Muscle of leg (tissue), 3 donors: ENCODE measurements at regions not wholly inside any gene's neighbourhood (a gene's known extent, or its start where the extent isn't known, plus 50 kb on each side); places are given as distances from the start of the nearest gene placed in this dataset.
"Not testable (repeated sequence)": the region's sequence is repeated elsewhere in the genome, so short reads cannot be mapped to it uniquely, and the experiment has no call there.

Experiments
- DNase-seq: peaks from one replicate; pipeline ENCODE4 v3.0.0; 2013
- H3K27ac ChIP-seq: one replicate; pipeline ENCODE4 v1.5.1; 2013; ENCODE audit warnings: mild to moderate bottlenecking, low read length, control low read depth
- H3K27me3 ChIP-seq: one replicate; pipeline ENCODE4 v1.6.1; 2013; ENCODE audit warnings: low read length; ENCODE audit not compliant: control insufficient read depth, insufficient read depth
- H3K36me3 ChIP-seq: one replicate; pipeline ENCODE4 v1.6.1; 2013; ENCODE audit warnings: low read length; ENCODE audit not compliant: control insufficient read depth, insufficient read depth
- H3K4me1 ChIP-seq: one replicate; pipeline ENCODE4 v1.6.1; 2013; ENCODE audit warnings: low read length; ENCODE audit not compliant: control insufficient read depth, insufficient read depth
- H3K4me3 ChIP-seq: one replicate; pipeline ENCODE4 v1.5.1; 2013; ENCODE audit warnings: low read length, control low read depth
- H3K9me3 ChIP-seq: replicated peaks from 2 replicates; pipeline ENCODE4 v1.6.1; 2013; ENCODE audit warnings: low read depth, low read length; ENCODE audit not compliant: control insufficient read depth
- WGBS: methylation state at CpG from one replicate; pipeline ENCODE4 v1.1.5; 2013; ENCODE audit warnings: missing lambda C conversion rate; ENCODE audit not compliant: insufficient coverage; 5-methylcytosine and 5-hydroxymethylcytosine counted together

DNA sequence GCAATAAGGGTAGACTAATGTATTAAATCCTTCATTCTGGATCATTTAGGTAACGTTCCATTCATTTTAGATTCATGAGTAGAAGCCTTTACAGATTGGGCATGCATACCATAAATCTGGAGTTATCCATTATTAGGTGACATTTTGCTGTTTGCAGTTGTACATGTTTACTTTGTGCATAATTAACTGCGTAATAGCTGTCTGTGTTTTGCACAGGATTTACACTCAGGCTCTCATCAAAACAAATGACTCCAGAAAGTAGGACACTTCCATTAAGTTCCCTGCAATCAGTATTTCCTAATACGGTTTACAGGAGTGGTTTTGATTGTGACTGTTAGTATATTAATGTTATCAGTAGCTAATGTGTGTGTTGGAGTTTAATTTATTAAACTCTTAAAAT lies 997.4 kb downstream of the HACE1 start:
- Histone ChIP-seq H3K27ac (no peak overlapping the region), H3K4me3 (no peak overlapping the region), H3K9me3 (no peaks in the 10 kb centered on the region), H3K4me1 (no peaks in the 10 kb centered on the region), H3K27me3 (no peaks in the 10 kb centered on the region), H3K36me3 (no peaks in the 10 kb centered on the region)
- WGBS = no CpG with 5 or more reads among the region's 3 CpGs
- no peak for DNase-seq

DNA sequence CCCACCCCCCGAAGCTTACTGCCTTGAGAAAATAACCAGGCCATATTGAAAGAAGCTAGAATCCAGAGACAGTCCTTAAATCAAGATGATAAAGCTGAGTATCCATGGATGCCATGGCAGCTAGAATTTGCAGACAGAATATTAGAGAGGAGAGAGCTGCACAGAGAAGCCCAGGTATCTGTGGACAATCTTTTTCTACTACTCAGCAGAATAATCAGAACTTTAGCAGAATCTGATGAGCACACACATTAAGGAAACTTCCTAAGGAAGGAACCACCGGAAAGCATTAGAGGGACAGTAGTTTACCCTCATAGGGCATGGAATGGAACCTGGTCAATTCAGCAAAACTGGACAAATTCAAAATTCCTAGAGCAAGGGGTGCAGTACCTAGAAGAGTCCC lies 1001.7 kb downstream of the HACE1 start:
- H3K27me3 ChIP-seq = no peaks in the 10 kb centered on the region
- H3K9me3 ChIP-seq = no peaks in the 10 kb centered on the region
- DNase-seq = no peak
- no CpG with 5 or more reads among the region's 2 CpGs for WGBS
- no peak overlapping the region for H3K4me3 ChIP-seq
- H3K4me1 ChIP-seq = no peaks in the 10 kb centered on the region
- H3K36me3 ChIP-seq = no peaks in the 10 kb centered on the region
- H3K27ac ChIP-seq = no peak overlapping the region

DNA sequence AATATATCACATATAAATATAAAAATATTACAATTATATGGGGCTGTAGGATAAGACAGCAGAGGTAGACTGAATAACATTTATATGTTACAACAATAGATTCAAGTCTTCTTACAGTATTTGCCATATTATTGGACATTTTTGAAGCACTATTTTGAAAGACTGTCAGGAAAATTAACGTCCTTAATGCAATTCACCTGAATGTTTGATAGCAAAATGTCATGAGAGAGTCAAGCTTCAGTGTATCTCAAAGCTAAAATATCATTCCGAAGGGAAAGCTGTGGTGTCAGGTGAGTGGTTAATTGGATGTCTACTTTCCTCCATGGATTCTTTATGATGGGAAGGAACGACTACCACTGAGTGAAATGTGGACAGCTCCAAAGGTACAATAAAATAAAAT lies 1004.0 kb downstream of the HACE1 start:
- H3K27ac ChIP-seq = no peak overlapping the region
- no peak overlapping the region for H3K4me3 ChIP-seq
- no peaks in the 10 kb centered on the region for H3K36me3 ChIP-seq
- no peaks in the 10 kb centered on the region for H3K4me1 ChIP-seq
- DNase-seq = no peak
- no peaks in the 10 kb centered on the region for H3K9me3 ChIP-seq
- no CpG with 5 or more reads among the region's 3 CpGs for WGBS
- H3K27me3 ChIP-seq = no peaks in the 10 kb centered on the region

DNA sequence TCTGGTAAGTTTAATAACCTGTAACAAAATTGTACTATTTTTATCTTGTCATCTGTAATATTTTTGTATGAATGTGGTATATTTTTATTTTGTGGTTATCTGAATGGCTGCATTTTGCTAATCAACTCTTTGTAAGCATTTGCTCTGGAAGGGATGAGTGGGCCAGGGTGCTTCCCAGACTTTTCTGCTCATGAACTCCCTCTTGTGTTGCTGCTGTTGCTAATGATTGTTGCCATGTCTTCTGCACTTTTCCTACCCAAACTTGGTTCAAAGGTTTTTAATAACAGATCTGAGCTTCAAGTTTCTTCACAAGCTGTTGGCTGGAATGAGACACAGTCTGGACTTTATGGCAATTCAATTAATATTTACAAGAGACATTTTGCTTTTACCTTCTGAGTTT lies 1005.7 kb downstream of the HACE1 start:
- no peak for DNase-seq
- Histone ChIP-seq H3K9me3 (no peaks in the 10 kb centered on the region), H3K27me3 (no peaks in the 10 kb centered on the region), H3K4me1 (no peaks in the 10 kb centered on the region), H3K27ac (no peak overlapping the region), H3K4me3 (no peak overlapping the region), H3K36me3 (no peaks in the 10 kb centered on the region)

DNA sequence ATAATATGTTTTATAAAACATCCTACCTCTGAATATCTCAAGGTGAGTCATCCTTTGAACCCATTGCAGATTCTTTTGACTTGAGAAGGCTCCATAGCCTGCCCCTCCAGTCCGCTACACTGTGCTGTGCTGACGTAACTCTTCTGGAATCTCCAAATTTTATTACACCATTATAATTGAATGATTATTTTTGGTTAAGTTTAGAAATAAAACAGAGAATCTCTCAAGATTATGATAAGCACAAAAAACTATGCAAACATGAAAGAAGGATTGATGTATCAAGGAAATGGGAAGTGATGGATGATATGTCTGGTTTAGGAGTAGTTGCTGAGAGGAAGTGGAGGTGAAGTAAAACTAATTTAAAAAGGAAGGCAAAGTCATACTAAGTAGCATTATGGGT lies 1021.3 kb downstream of the HACE1 start:
- no peaks in the 10 kb centered on the region for H3K4me1 ChIP-seq
- no peaks in the 10 kb centered on the region for H3K9me3 ChIP-seq
- no peak overlapping the region for H3K4me3 ChIP-seq
- H3K27me3 ChIP-seq = no peaks in the 10 kb centered on the region
- WGBS = no CpG with 5 or more reads among the region's 2 CpGs
- no peaks in the 10 kb centered on the region for H3K36me3 ChIP-seq
- no peak overlapping the region for H3K27ac ChIP-seq
- no peak for DNase-seq

DNA sequence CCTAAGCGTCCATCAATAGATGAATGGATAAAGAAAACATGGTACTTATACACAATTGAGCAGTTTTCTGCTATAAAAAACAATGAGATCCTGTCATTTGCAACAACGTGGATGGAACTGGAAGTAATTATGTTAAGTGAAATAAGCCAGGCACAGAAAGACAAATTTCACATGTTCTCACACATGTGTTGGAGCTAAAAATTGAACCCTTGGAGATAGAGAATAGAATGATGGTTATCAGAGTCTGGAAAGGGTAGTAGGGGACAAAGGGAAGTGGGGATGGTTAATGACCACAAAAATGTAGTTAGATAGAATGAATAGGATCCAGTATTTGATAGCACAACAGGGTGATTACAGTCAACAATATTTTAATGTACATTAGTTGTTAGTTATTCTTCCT lies 1033.5 kb downstream of the HACE1 start:
- Histone ChIP-seq H3K36me3 (no peaks in the 10 kb centered on the region), H3K4me3 (no peak overlapping the region), H3K4me1 (no peaks in the 10 kb centered on the region), H3K27ac (no peak overlapping the region), H3K9me3 (no peaks in the 10 kb centered on the region), H3K27me3 (no peaks in the 10 kb centered on the region)
- no CpG with 5 or more reads among the region's 2 CpGs for WGBS
- DNase-seq = no peak

DNA sequence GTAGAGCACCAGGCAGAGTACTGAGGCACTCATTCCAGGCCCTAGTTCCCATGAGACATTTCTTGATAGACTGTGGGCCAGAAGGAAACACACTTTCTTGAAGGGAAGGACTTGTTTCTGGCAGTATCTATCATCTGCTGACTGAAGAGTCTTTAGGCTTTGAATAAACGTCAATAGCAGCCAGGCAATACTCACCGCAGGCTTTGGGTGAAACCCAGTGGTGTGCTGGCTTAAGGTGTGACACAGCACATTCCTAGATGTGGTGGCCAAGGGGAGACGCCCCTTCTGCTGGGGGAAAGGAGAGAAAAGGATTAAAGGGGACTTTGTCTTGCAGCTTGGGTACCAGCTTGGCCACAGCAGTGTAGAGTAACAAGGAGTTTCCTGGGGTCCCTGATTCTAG lies 1039.6 kb downstream of the HACE1 start:
- no peaks in the 10 kb centered on the region for H3K9me3 ChIP-seq
- no peak for DNase-seq
- no peak overlapping the region for H3K27ac ChIP-seq
- H3K36me3 ChIP-seq = no peaks in the 10 kb centered on the region
- H3K4me3 ChIP-seq = no peak overlapping the region
- H3K4me1 ChIP-seq = no peaks in the 10 kb centered on the region
- WGBS = 65% methylated on average over 3 of the region's 3 CpGs
- H3K27me3 ChIP-seq = no peaks in the 10 kb centered on the region

DNA sequence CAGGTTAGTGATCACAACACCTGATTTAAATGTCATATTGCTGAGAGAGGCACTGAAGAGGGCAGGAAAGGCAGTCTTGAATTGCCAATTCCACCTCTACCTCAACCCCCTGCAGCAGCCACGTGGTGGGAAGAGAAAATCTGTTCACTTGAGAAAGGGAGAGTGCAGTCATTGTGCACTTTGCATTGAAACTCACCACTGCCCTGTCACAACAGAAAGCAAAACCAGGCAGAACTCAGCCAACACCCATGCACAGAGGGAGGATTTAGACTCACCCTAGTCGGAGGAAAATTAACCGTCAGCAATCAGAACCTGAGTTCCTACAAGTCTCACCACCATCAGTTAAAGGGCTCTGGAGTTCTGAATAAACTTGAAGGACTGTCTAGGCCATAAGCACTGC lies 1040.2 kb downstream of the HACE1 start:
- no peaks in the 10 kb centered on the region for H3K36me3 ChIP-seq
- no peak overlapping the region for H3K4me3 ChIP-seq
- H3K9me3 ChIP-seq = no peaks in the 10 kb centered on the region
- no peak overlapping the region for H3K27ac ChIP-seq
- no peaks in the 10 kb centered on the region for H3K27me3 ChIP-seq
- WGBS = 80% methylated on average over 1 of the region's 3 CpGs
- DNase-seq = no peak
- H3K4me1 ChIP-seq = no peaks in the 10 kb centered on the region

DNA sequence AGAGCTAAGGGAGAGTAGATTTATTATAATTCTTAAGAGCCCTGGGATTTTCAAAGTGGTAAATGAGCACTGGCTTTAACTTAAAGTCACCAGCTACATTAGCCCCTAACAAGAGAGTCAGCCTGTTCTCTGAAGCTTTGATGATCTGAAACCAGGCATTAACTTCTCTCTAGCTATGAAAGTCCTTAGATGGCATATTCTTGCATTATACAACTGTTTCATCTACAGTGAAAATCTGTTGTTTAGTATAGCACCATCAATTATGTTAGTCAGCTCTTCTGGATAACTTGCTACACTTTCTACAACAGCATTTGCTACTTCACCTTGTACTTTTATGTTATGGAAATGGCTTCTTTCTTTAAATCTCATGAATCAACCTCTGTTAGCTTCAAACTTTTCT lies 1046.7 kb downstream of the HACE1 start:
- no peaks in the 10 kb centered on the region for H3K36me3 ChIP-seq
- H3K4me1 ChIP-seq = no peaks in the 10 kb centered on the region
- DNase-seq = no peak
- H3K27me3 ChIP-seq = no peaks in the 10 kb centered on the region
- no peaks in the 10 kb centered on the region for H3K9me3 ChIP-seq
- H3K4me3 ChIP-seq = no peak overlapping the region
- no peak overlapping the region for H3K27ac ChIP-seq

DNA sequence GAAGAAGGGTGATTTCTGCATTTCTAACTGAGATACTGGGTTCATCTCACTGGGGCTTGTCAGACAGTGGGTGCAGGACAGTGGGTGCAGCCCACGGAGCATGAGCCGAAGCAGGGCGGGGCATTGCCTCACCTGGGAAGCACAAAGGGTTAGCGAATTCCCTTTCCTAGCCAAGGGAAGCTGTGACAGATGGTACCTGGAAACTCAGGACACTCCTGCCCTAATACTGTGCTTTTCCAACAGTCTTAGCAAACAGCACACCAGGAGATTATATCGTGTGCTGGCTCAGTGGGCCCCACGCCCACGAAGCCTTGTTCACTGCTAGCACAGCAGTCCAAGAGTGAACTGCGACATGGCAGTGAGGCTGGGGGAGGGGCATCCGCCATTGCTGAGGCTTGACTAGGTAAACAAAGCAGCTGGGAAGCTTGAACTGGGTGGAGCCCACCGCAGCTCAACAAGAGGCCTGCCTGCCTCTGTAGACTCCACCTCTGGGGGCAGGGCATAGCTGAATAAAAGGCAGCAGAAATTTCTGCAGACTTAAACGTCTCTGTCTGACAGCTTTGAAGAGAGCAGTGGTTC lies 1057.7 kb downstream of the HACE1 start:
- DNase-seq, H3K4me3 ChIP-seq, H3K27ac ChIP-seq, H3K9me3 ChIP-seq, H3K27me3 ChIP-seq, H3K36me3 ChIP-seq, H3K4me1 ChIP-seq: not testable (repeated sequence)
- 79% methylated on average over 11 of the region's 11 CpGs for WGBS

DNA sequence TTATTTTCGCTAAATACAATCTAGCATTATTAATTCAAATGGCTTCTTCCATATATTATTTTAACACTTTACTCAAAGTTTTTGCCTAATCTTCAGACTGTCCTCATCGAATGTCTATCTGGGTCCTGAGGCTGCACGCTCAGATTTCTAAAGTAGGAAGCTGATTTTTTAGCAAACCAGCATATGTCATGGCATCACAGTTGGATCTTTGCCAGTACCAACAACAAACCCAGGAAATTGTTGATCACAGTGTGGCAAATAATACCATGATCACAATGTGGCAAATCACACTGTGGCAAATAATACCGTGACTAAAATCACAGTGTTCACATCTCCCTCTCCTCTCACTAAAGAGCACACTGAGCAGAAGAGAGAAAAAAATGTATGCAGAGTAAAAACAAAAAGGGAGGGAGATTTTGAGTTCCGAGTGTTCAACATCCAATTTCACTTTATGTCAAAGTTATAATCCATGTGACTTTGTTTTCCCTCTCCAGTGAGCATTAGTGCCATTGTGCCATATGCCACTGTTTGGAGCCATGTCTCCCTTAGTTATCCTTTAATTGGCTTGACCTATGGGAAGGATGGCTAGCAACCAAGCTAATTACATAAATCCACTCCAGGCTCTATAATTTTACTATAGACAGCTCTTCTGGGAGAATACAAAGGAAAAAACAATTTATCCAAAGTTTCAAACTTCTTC lies 1059.6 kb downstream of the HACE1 start:
- 89% methylated on average over 2 of the region's 5 CpGs for WGBS
- Histone ChIP-seq H3K27me3 (no peaks in the 10 kb centered on the region), H3K4me3 (no peak overlapping the region), H3K4me1 (no peaks in the 10 kb centered on the region), H3K27ac (no peak overlapping the region), H3K36me3 (no peaks in the 10 kb centered on the region), H3K9me3 (no peaks in the 10 kb centered on the region)
- no peak for DNase-seq
